ENCODE measurements at regions not wholly inside any gene's neighbourhood (a gene's known extent, or its start where the extent isn't known, plus 50 kb on each side); places are given as distances from the start of the nearest gene placed in this dataset.
A peak's percentile ranks its signal among the peaks of the same experiment; 100 is the strongest.

DNA sequence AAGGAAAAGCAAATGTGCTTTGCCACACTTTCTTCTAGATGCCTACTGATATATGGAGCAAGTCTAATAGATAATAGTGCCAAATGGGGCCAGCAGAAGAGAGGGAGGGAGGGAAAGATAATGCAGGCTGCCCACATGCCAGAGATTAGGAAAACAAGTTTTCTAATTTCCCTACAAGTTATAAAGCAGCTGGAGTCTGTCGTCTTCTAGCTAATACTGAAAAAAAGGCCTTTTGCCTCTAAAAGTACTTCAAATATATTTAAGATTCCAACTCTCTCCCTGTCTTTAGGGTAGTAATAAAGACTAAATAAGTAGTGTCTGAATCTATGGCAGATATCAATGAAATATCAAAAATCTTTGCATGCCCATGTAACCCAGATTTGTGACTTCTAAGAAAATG is 632.0 kb upstream of the MIR17HG start:
- no peak for TF ChIP-seq EZH2 (IDR thresholded peaks at IDR 0.05; ENCODE audit: borderline replicate concordance, low read depth, low read length, poor library complexity, severe bottlenecking)
- TF ChIP-seq, protein P1, sequence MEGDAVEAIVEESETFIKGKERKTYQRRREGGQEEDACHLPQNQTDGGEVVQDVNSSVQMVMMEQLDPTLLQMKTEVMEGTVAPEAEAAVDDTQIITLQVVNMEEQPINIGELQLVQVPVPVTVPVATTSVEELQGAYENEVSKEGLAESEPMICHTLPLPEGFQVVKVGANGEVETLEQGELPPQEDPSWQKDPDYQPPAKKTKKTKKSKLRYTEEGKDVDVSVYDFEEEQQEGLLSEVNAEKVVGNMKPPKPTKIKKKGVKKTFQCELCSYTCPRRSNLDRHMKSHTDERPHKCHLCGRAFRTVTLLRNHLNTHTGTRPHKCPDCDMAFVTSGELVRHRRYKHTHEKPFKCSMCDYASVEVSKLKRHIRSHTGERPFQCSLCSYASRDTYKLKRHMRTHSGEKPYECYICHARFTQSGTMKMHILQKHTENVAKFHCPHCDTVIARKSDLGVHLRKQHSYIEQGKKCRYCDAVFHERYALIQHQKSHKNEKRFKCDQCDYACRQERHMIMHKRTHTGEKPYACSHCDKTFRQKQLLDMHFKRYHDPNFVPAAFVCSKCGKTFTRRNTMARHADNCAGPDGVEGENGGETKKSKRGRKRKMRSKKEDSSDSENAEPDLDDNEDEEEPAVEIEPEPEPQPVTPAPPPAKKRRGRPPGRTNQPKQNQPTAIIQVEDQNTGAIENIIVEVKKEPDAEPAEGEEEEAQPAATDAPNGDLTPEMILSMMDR (conservative IDR thresholded peaks at IDR 0.05; ENCODE audit: low read depth, low read length), result no peak
- Histone ChIP-seq H3K27me3 (replicated peaks; ENCODE audit: insufficient read depth, low read depth, low read length, poor library complexity) (no peaks in the 10 kb centered on the region), H3K4me1 (ENCODE audit: insufficient read depth, low read length, poor library complexity, severe bottlenecking) (no peaks in the 10 kb centered on the region), H3K27ac (ENCODE audit: low read depth, low read length, poor library complexity, severe bottlenecking) (no peak overlapping the region), H3K9me3 (ENCODE audit: low read depth, low read length, poor library complexity, severe bottlenecking) (no peaks in the 10 kb centered on the region), H3K4me3 (ENCODE audit: low read depth, low read length, poor library complexity, severe bottlenecking) (no peak overlapping the region), H3K36me3 (ENCODE audit: insufficient read depth, low read length, poor library complexity, severe bottlenecking) (no peaks in the 10 kb centered on the region)
- ChIA-PET POLR2A (ENCODE audit: low non-redundant PET) (no interaction called here), CTCF (no interaction called here)
- BruUV-seq (replicated peaks), result no TSS peak
- DNase-seq (ENCODE audit: low spot score), result no peak
- intact Hi-C loops (cut with micrococcal nuclease; ENCODE audit: unreplicated experiment), result no loop called here

GRCh38 chr13:90717451-90717936 is 630.0 kb upstream of the MIR17HG start:
- H3K4me3 ChIP-seq (ENCODE audit: low read depth, low read length, poor library complexity, severe bottlenecking), result no peak overlapping the region
- CTCF ChIA-PET, result no interaction called here
- H3K27me3 ChIP-seq (replicated peaks; ENCODE audit: insufficient read depth, low read depth, low read length, poor library complexity), result no peaks in the 10 kb centered on the region
- H3K9me3 ChIP-seq (ENCODE audit: low read depth, low read length, poor library complexity, severe bottlenecking), result no peaks in the 10 kb centered on the region
- intact Hi-C loops (cut with micrococcal nuclease; ENCODE audit: unreplicated experiment), result no loop called here
- H3K27ac ChIP-seq (ENCODE audit: low read depth, low read length, poor library complexity, severe bottlenecking), result no peak overlapping the region
- POLR2A ChIA-PET (ENCODE audit: low non-redundant PET), result no interaction called here
- no peak for TF ChIP-seq EZH2 (IDR thresholded peaks at IDR 0.05; ENCODE audit: borderline replicate concordance, low read depth, low read length, poor library complexity, severe bottlenecking)
- TF ChIP-seq, protein P1 (conservative IDR thresholded peaks at IDR 0.05; ENCODE audit: low read depth, low read length), result no peak
- peak; percentile 49 for DNase-seq (ENCODE audit: low spot score)
- H3K4me1 ChIP-seq (ENCODE audit: insufficient read depth, low read length, poor library complexity, severe bottlenecking), result no peaks in the 10 kb centered on the region
- H3K36me3 ChIP-seq (ENCODE audit: insufficient read depth, low read length, poor library complexity, severe bottlenecking), result no peaks in the 10 kb centered on the region
- no TSS peak for BruUV-seq (replicated peaks)

GRCh38 chr13:90719461-90719860 is 628.0 kb upstream of the MIR17HG start:
- intact Hi-C loops (cut with micrococcal nuclease; ENCODE audit: unreplicated experiment), result no loop called here
- no peak for TF ChIP-seq EZH2 (IDR thresholded peaks at IDR 0.05; ENCODE audit: borderline replicate concordance, low read depth, low read length, poor library complexity, severe bottlenecking)
- TF ChIP-seq, protein P1 (conservative IDR thresholded peaks at IDR 0.05; ENCODE audit: low read depth, low read length), result no peak
- CTCF ChIA-PET, result no interaction called here
- POLR2A ChIA-PET (ENCODE audit: low non-redundant PET), result no interaction called here
- no peak overlapping the region for H3K27ac ChIP-seq (ENCODE audit: low read depth, low read length, poor library complexity, severe bottlenecking)
- H3K36me3 ChIP-seq (ENCODE audit: insufficient read depth, low read length, poor library complexity, severe bottlenecking), result no peaks in the 10 kb centered on the region
- no peak overlapping the region for H3K4me3 ChIP-seq (ENCODE audit: low read depth, low read length, poor library complexity, severe bottlenecking)
- H3K4me1 ChIP-seq (ENCODE audit: insufficient read depth, low read length, poor library complexity, severe bottlenecking), result no peaks in the 10 kb centered on the region
- no TSS peak for BruUV-seq (replicated peaks)
- no peak for DNase-seq (ENCODE audit: low spot score)
- no peaks in the 10 kb centered on the region for H3K9me3 ChIP-seq (ENCODE audit: low read depth, low read length, poor library complexity, severe bottlenecking)
- H3K27me3 ChIP-seq (replicated peaks; ENCODE audit: insufficient read depth, low read depth, low read length, poor library complexity), result no peaks in the 10 kb centered on the region

All from A673 (cell line).